GDM1 (cell line): ENCODE measurements at regions not wholly inside any gene's neighbourhood (a gene's known extent, or its start where the extent isn't known, plus 50 kb on each side); places are given as distances from the start of the nearest gene placed in this dataset.
"Not testable (repeated sequence)": the region's sequence is repeated elsewhere in the genome, so short reads cannot be mapped to it uniquely, and the experiment has no call there.

Experiments used
- DNase-seq: peaks from one replicate; lab custom pipeline; 2025; lab: John Stamatoyannopoulos, UW

GRCh38 chr21:14683063-14683462 is 136.9 kb upstream of the SAMSN1 start:
- no peak for DNase-seq

GRCh38 chr21:14678973-14679574 is 133.0 kb upstream of the SAMSN1 start:
- DNase-seq: no peak

GRCh38 chr21:14677639-14678179 is 131.6 kb upstream of the SAMSN1 start:
- no peak for DNase-seq

GRCh38 chr21:14677013-14677412 is 130.9 kb upstream of the SAMSN1 start:
- DNase-seq: no peak

GRCh38 chr21:14675774-14676530 is 129.8 kb upstream of the SAMSN1 start:
- DNase-seq: peak; percentile 72

- no peak for DNase-seq
Measured at GRCh38 chr21:14673649-14674048, 127.5 kb upstream of the SAMSN1 start.

GRCh38 chr21:14672466-14672865 is 126.4 kb upstream of the SAMSN1 start:
- DNase-seq: no peak

- DNase-seq: no peak
Measured at GRCh38 chr21:14670409-14670808, 124.3 kb upstream of the SAMSN1 start.

GRCh38 chr21:14669092-14669491 is 123.0 kb upstream of the SAMSN1 start:
- DNase-seq: not testable (repeated sequence)

- no peak for DNase-seq
Measured at GRCh38 chr21:14657241-14658008, 111.3 kb upstream of the SAMSN1 start.

- DNase-seq: no peak
Measured at GRCh38 chr21:14646893-14647292, 100.8 kb upstream of the SAMSN1 start.

GRCh38 chr21:14645702-14646101 is 99.6 kb upstream of the SAMSN1 start:
- DNase-seq: no peak

- DNase-seq: no peak
Measured at GRCh38 chr21:14632359-14632758, 86.2 kb upstream of the SAMSN1 start.

GRCh38 chr21:14630556-14631069 is 84.5 kb upstream of the SAMSN1 start:
- no peak for DNase-seq

GRCh38 chr21:14629461-14629860 is 83.3 kb upstream of the SAMSN1 start:
- DNase-seq: no peak

- not testable (repeated sequence) for DNase-seq
Measured at GRCh38 chr21:14623079-14623478, 77.0 kb upstream of the SAMSN1 start.

GRCh38 chr21:14620152-14620551 is 74.0 kb upstream of the SAMSN1 start:
- DNase-seq: peak; percentile 6

- no peak for DNase-seq
Measured at GRCh38 chr21:14617871-14618270, 71.8 kb upstream of the SAMSN1 start.

GRCh38 chr21:14617040-14617393 is 70.9 kb upstream of the SAMSN1 start:
- no peak for DNase-seq

GRCh38 chr21:14616380-14617039 is 70.4 kb upstream of the SAMSN1 start:
- DNase-seq: no peak

GRCh38 chr21:14615359-14615974 is 69.4 kb upstream of the SAMSN1 start:
- no peak for DNase-seq

GRCh38 chr21:14614287-14614686 is 68.2 kb upstream of the SAMSN1 start:
- no peak for DNase-seq
